Gastroesophageal sphincter (tissue), 3 donors: ENCODE measurements at regions not wholly inside any gene's neighbourhood (a gene's known extent, or its start where the extent isn't known, plus 50 kb on each side); places are given as distances from the start of the nearest gene placed in this dataset.

Experiments used
- EP300 ChIP-seq: sonication (generic); formaldehyde crosslinking; IDR thresholded peaks from one replicate; pipeline ENCODE4 v1.6.1; 2017; ENCODE audit warnings: antibody characterized with exemption, mild to moderate bottlenecking
- POLR2A ChIP-seq, 2 donors: fragments of 450-650 bp; IDR thresholded peaks; one replicate each; pipeline ENCODE4 v1.6.1; 2017; ENCODE audit warnings: antibody characterized with exemption in 2 of 2, mild to moderate bottlenecking in 2 of 2, moderate library complexity in 1 of 2
- TF ChIP-seq, protein P1 (sequence below), 4 experiments: fragments of 200-600 bp in 2 of 4; fragments of 450-650 bp in 2 of 4; sonication (generic) in 1 of 4; IDR thresholded peaks; one replicate each; pipeline ENCODE4 v1.5.1; 2017 to 2019; ENCODE audit warnings: antibody characterized with exemption in 4 of 4, mild to moderate bottlenecking in 2 of 4, moderate library complexity in 2 of 4

DNA sequence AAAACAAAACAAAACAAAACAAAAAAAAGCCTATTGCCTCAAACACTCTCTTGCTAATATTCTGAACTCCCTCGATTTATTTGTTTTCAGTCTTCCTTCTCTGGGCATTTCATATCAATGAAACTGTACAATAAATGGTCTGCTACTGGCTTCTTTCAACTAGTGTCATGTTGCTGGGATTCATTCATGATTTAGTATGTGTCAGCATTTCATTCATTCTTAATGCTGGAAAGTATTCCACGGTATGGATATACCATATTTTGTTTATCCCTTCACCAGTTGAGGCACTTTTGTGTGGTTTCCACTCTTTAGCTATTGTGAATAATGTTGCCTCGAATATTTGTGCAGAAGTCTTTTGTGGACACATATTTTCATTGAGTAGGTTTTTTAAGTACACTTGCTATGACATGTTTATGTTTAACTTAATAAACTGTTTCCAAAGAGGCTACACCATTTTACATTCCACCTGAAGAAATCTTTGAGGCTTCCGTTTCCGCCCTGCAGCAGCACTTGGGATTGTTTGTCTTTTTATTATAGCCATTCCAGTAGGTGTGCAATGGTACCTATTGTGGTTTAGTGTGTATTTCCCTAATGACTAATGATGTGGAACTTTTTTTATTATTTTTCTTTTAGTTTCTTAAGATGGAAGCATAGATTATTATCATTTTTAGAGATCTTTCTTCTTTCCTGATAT, 543.6 kb upstream of the SOX11 start:
- TF ChIP-seq, protein P1, sequence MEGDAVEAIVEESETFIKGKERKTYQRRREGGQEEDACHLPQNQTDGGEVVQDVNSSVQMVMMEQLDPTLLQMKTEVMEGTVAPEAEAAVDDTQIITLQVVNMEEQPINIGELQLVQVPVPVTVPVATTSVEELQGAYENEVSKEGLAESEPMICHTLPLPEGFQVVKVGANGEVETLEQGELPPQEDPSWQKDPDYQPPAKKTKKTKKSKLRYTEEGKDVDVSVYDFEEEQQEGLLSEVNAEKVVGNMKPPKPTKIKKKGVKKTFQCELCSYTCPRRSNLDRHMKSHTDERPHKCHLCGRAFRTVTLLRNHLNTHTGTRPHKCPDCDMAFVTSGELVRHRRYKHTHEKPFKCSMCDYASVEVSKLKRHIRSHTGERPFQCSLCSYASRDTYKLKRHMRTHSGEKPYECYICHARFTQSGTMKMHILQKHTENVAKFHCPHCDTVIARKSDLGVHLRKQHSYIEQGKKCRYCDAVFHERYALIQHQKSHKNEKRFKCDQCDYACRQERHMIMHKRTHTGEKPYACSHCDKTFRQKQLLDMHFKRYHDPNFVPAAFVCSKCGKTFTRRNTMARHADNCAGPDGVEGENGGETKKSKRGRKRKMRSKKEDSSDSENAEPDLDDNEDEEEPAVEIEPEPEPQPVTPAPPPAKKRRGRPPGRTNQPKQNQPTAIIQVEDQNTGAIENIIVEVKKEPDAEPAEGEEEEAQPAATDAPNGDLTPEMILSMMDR (IDR thresholded peaks at IDR 0.05): no peak
- no peak for TF ChIP-seq EP300
- no peak for TF ChIP-seq POLR2A (IDR thresholded peaks at IDR 0.05)
